Subcutaneous abdominal adipose tissue (tissue), 5 donors: ENCODE measurements at regions not wholly inside any gene's neighbourhood (a gene's known extent, or its start where the extent isn't known, plus 50 kb on each side); places are given as distances from the start of the nearest gene placed in this dataset.

ENCODE experiments used
- H3K27ac ChIP-seq: one replicate; pipeline ENCODE4 v1.7.0; 2013; ENCODE audit warnings: low read depth, mild to moderate bottlenecking, inconsistent platforms, low read length, moderate library complexity
- H3K27me3 ChIP-seq, 5 donors: one replicate each; pipeline ENCODE4 v1.7.0; 2013; ENCODE audit warnings: low read length in 5 of 5, inconsistent platforms in 1 of 5; ENCODE audit not compliant: control insufficient read depth in 5 of 5, insufficient read depth in 4 of 5
- H3K36me3 ChIP-seq, 5 donors: one replicate each; pipeline ENCODE4 v1.7.0; 2013; ENCODE audit warnings: low read length in 5 of 5; ENCODE audit not compliant: control insufficient read depth in 5 of 5, insufficient read depth in 5 of 5
- H3K4me1 ChIP-seq, 5 donors: one replicate each; pipeline ENCODE4 v1.7.0; 2013; ENCODE audit warnings: low read length in 5 of 5, mild to moderate bottlenecking in 3 of 5, moderate library complexity in 1 of 5; ENCODE audit not compliant: control insufficient read depth in 5 of 5, insufficient read depth in 5 of 5
- H3K4me3 ChIP-seq, 5 donors: one replicate each; pipeline ENCODE4 v1.7.0; 2013; ENCODE audit warnings: low read length in 5 of 5, low read depth in 1 of 5
- H3K9ac ChIP-seq, 5 donors: one replicate each; pipeline ENCODE4 v1.7.0; 2013; ENCODE audit warnings: low read length in 5 of 5, mild to moderate bottlenecking in 4 of 5, moderate library complexity in 3 of 5
- H3K9me3 ChIP-seq, 5 donors: one replicate each; pipeline ENCODE4 v1.7.0; 2013; ENCODE audit warnings: low read length in 5 of 5; ENCODE audit not compliant: control insufficient read depth in 5 of 5
- donor health status: healthy.
- donor health status: healthy.
- donor health status: healthy.
- donor health status: healthy.
- donor health status: healthy.

GRCh38 chr2:235328991-235329390 is 164.9 kb upstream of the AGAP1 start:
- peaks cover 0 to 11% (median 3%) of the 10 kb centered on the region in 5 donors for H3K27me3 ChIP-seq
- H3K27ac ChIP-seq, result no peak overlapping the region
- no peak overlapping the region for H3K9ac ChIP-seq
- H3K36me3 ChIP-seq, result no peaks in the 10 kb centered on the region
- H3K4me1 ChIP-seq, result no peaks in the 10 kb centered on the region
- no peak overlapping the region for H3K4me3 ChIP-seq
- H3K9me3 ChIP-seq, result peaks cover 0 to 8% (median 5%) of the 10 kb centered on the region in 5 donors

DNA sequence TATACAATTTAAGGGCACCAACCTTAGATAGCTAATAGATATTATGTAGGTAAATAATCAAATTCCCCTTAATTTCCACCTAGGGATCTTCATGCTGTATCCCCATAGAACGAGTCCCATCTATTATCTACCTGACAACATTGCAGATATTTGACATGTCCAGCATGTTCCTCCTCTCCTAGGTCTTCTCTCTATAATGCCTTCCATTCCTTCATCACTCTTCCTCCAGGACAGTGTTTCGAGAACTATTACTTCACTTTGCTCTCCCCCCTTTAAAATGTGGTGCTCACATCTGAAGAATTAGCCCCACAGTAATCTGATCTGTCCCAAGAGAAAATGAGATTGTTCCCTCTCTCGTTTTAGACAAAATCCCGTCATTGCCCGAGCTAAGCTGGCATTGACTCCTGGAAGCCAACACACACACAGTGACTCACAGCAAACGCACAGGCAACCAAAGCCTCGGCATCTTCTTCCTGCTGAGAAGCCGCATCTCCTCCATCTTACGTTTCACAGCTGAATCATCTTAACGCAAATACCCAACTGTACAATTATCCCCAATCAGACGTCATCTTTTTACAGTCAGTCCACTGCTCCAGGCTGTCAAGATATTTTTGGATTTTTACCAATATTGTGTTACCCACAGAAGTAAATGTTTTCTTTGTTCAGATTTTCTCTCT is 162.9 kb upstream of the AGAP1 start:
- no peak overlapping the region for H3K4me3 ChIP-seq
- H3K27me3 ChIP-seq, result peaks cover 0 to 9% (median 0%) of the 10 kb centered on the region in 5 donors
- H3K4me1 ChIP-seq, result no peaks in the 10 kb centered on the region
- H3K9ac ChIP-seq, result no peak overlapping the region
- H3K27ac ChIP-seq, result no peak overlapping the region
- H3K9me3 ChIP-seq, result peaks cover 0 to 8% (median 5%) of the 10 kb centered on the region in 5 donors
- no peaks in the 10 kb centered on the region for H3K36me3 ChIP-seq

DNA sequence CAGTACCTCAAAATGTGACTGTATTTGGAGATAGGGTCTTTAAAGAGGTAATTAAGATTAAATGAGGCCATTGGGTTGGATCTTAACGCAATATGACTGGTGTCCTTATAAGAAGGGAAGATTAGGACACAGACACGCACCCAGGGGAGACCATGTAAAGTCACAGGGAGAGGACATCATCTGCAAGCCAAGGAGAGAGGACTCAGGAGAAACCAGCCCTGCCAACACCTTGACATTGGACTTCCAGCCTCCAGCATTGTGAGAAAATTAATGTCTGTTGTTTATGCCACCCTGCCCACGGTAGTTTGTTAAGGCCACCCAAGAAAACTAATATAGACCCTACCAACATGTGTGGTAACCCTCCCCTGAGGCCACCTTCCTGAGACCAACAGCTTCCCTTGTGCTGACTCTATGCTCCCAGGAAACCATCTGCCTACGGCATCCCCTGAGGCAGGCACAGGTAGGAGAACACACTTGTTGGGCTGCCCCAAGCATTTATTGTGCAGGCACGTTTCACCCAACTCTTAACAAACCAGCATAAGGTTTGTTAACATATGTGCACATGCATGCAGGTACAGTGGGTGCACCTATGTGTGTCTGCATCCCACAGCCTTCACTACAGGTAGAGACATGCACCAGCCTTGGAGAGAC is 161.5 kb upstream of the AGAP1 start:
- no peak overlapping the region for H3K27ac ChIP-seq
- no peak overlapping the region for H3K9ac ChIP-seq
- no peak overlapping the region for H3K4me3 ChIP-seq
- no peaks in the 10 kb centered on the region for H3K4me1 ChIP-seq
- H3K9me3 ChIP-seq, result peaks cover 0 to 8% (median 5%) of the 10 kb centered on the region in 5 donors
- no peaks in the 10 kb centered on the region for H3K36me3 ChIP-seq
- peaks cover 0 to 9% (median 0%) of the 10 kb centered on the region in 5 donors for H3K27me3 ChIP-seq

DNA sequence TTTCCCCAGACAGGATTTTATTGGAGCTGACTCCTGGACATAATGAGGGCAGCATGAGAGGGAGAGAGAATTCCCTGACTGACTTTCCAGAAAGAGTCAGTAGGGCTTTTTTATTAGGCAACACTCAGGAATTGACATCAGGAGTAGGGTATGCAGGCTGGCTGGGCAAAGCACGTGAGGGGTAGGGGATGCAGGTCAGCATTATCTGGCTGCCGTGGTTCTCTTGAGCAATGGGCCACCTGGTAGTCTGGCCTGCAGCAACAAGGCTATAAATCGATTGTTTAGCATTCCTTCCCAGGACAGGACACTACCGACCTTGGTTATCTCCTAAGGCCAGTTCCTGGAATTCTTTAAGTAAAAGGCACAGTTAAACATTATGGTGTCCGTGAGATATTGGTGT is 160.8 kb upstream of the AGAP1 start:
- no peak overlapping the region for H3K27ac ChIP-seq
- no peaks in the 10 kb centered on the region for H3K4me1 ChIP-seq
- H3K9ac ChIP-seq, result no peak overlapping the region
- no peaks in the 10 kb centered on the region for H3K36me3 ChIP-seq
- H3K4me3 ChIP-seq, result no peak overlapping the region
- H3K9me3 ChIP-seq, result peaks cover 0 to 10% (median 5%) of the 10 kb centered on the region in 5 donors
- H3K27me3 ChIP-seq, result peaks cover 0 to 9% (median 0%) of the 10 kb centered on the region in 5 donors

GRCh38 chr2:235334179-235334578 is 159.7 kb upstream of the AGAP1 start:
- no peaks in the 10 kb centered on the region for H3K36me3 ChIP-seq
- peaks cover 0 to 9% (median 0%) of the 10 kb centered on the region in 5 donors for H3K27me3 ChIP-seq
- H3K9me3 ChIP-seq, result peaks cover 0 to 19% (median 5%) of the 10 kb centered on the region in 5 donors
- no peak overlapping the region for H3K4me3 ChIP-seq
- no peaks in the 10 kb centered on the region for H3K4me1 ChIP-seq
- no peak overlapping the region for H3K9ac ChIP-seq
- no peak overlapping the region for H3K27ac ChIP-seq

DNA sequence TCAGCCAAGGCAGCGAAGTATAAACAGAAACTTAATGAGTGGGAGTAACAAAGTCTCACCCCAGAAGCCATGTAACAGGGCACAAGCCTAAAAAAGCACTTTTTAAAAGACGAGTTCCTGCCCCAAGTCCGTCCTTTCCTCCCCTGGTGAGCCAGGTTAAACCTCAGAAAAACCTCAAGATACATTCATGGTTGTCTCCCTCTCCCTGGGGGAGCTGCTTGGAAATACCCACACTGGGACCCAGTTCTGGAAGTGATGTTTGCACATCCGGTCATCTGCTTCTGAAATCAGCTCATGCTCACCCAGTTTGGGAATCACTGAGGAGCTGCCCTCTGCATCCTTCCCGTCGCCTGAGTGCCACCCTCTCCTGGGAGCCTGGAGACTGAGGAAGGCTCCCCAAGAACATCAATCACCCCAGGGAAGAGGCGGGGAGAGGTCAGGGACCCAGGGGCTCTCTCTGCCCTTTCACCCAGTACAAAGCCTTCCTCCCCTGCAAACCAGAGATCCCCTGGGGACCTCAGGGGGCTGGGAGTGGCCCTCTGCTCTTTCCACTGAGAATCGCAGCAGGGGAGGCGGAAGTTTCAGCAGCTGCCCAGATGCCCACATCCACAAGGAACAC is 150.6 kb upstream of the AGAP1 start:
- H3K4me1 ChIP-seq, result peaks cover 0 to 15% (median 7%) of the 10 kb centered on the region in 5 donors
- H3K9me3 ChIP-seq, result peaks cover 0 to 12% (median 5%) of the 10 kb centered on the region in 5 donors
- H3K27ac ChIP-seq, result no peak overlapping the region

DNA sequence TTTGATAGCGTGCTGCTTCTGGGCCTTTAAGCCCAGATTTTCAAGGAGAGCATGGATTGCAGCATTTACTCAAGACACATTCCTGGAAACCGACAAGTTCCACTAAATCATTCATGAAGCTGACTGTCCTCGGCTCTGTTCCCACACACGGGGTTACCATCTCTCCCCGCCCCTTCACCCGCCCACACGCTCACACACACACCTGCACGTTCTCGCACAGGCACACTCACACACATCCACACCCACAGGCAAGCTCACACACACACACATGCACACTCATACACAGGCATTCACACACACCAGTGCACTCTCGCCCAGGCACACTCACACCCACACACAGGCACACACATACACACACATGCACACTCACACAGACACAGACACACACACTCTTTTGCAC is 150.0 kb upstream of the AGAP1 start:
- H3K4me1 ChIP-seq, result peaks cover 0 to 15% (median 7%) of the 10 kb centered on the region in 5 donors
- peaks cover 0 to 7% (median 5%) of the 10 kb centered on the region in 5 donors for H3K9me3 ChIP-seq
- no peak overlapping the region for H3K27ac ChIP-seq
- H3K36me3 ChIP-seq, result no peaks in the 10 kb centered on the region
- H3K4me3 ChIP-seq, result peak overlapping the region in 2 of 5 donors; percentile 8 to 16
- H3K9ac ChIP-seq, result no peak overlapping the region
- H3K27me3 ChIP-seq, result peaks cover 0 to 7% (median 0%) of the 10 kb centered on the region in 5 donors

More for the DNA sequence above, 150.6 kb upstream of the AGAP1 start:
- peaks cover 0 to 7% (median 0%) of the 10 kb centered on the region in 5 donors for H3K27me3 ChIP-seq
- no peaks in the 10 kb centered on the region for H3K36me3 ChIP-seq
- H3K4me3 ChIP-seq, result peak overlapping the region in 1 of 5 donors; percentile 16
- no peak overlapping the region for H3K9ac ChIP-seq

GRCh38 chr2:235345745-235346144 is 148.1 kb upstream of the AGAP1 start:
- Histone ChIP-seq H3K9me3 (peaks cover 0 to 7% (median 4%) of the 10 kb centered on the region in 5 donors), H3K4me3 (no peak overlapping the region), H3K27ac (no peak overlapping the region)

DNA sequence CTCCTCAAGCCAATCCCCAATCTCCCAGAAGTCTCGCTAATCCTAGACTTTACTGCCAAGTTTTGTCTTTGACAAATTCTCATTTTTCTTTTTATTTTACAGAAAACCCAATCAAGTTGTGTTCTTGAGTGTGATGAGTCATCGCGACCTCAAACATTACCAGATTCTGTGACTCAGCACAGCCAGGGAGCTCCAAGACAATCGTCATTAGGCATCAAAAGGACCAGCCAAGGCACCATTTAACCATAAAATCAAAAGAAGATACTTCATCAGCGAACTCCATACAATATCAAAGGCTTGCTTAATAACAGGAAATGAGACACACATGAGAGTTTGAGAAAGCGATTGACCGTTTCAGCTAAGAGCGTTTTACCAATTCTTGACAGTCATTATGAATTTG is 146.2 kb upstream of the AGAP1 start:
- no peak overlapping the region for H3K4me3 ChIP-seq
- no peak overlapping the region for H3K27ac ChIP-seq
- H3K9me3 ChIP-seq, result peaks cover 0 to 3% (median under 1%) of the 10 kb centered on the region in 5 donors
- H3K9ac ChIP-seq, result no peak overlapping the region
- peaks cover 0 to 8% (median 7%) of the 10 kb centered on the region in 5 donors for H3K27me3 ChIP-seq
- peaks cover 0 to 15% (median 7%) of the 10 kb centered on the region in 5 donors for H3K4me1 ChIP-seq
- H3K36me3 ChIP-seq, result no peaks in the 10 kb centered on the region

More at GRCh38 chr2:235345745-235346144, 148.1 kb upstream of the AGAP1 start:
- H3K4me1 ChIP-seq, result peaks cover 0 to 15% (median 7%) of the 10 kb centered on the region in 5 donors
- H3K27me3 ChIP-seq, result peaks cover 0 to 8% (median 7%) of the 10 kb centered on the region in 5 donors
- no peaks in the 10 kb centered on the region for H3K36me3 ChIP-seq
- H3K9ac ChIP-seq, result no peak overlapping the region

- Histone ChIP-seq H3K27ac (no peak overlapping the region), H3K9me3 (peaks cover 0 to 2% (median 0%) of the 10 kb centered on the region in 5 donors), H3K9ac (no peak overlapping the region)
Observed at GRCh38 chr2:235348329-235348728, 145.5 kb upstream of the AGAP1 start.

More at GRCh38 chr2:235348329-235348728, 145.5 kb upstream of the AGAP1 start:
- H3K4me1 ChIP-seq, result peaks cover 0 to 14% (median 7%) of the 10 kb centered on the region in 5 donors
- H3K36me3 ChIP-seq, result no peaks in the 10 kb centered on the region
- H3K27me3 ChIP-seq, result peaks cover 0 to 8% (median 7%) of the 10 kb centered on the region in 5 donors
- no peak overlapping the region for H3K4me3 ChIP-seq
